ENCODE measurements at regions not wholly inside any gene's neighbourhood (a gene's known extent, or its start where the extent isn't known, plus 50 kb on each side); places are given as distances from the start of the nearest gene placed in this dataset.

DNA sequence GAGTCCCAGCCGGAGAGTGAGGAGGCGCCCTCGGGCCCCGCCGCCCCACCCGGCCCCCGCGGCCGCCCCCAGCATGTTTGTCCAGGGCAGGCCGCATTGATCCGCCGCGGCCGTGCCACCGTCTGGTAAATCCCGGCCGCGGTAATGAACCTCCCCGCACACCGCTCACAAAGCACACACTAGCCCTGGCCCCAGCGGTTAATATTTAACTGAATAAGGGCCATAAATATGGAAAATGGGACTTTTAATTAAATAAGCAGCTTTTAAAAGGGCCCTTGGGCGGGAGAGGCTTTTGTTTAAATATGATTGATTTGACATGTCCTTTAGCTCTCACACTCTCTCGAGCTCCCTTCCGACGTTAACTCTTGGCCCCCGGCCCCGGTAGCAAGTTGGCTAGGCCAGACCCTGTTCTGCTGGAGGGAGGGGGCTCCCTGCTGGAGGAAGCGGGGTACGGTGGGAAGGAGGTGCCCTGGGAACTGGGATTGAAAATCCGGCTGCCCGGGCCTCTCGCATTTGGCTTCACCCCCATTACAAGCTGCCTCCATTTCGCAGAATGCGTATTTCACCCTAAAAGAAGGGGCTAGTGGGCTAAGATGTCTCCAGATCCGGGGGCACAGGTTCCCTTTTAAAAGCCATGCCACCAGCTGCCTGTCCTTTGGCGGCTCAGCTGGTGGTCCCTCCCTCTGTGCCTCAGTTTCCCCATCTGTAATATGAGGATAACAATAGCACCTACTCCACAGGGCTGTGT lies 199.8 kb downstream of the RBM19 start:
- peaks cover 39% of the 10 kb centered on the region for H3K4me1 Mint-ChIP-seq (ENCODE audit: low read depth, unreplicated experiment)
- intact Hi-C loops (cut with micrococcal nuclease; ENCODE audit: unreplicated experiment): loop anchor here (2.0 to 10.0 kb wide), 2 partner anchors 148 to 174 kb away; no protein-coding TSS in a partner anchor
- peak overlapping the region; percentile 37 for H3K4me3 Mint-ChIP-seq (ENCODE audit: low read depth, unreplicated experiment)
- H3K27me3 Mint-ChIP-seq (ENCODE audit: unreplicated experiment): peaks cover 52% of the 10 kb centered on the region
- H3K36me3 Mint-ChIP-seq (ENCODE audit: insufficient read depth, unreplicated experiment): peaks cover 10% of the 10 kb centered on the region
- CTCF ChIA-PET: interaction anchor here (0.5 to 0.9 kb wide), 4 partner anchors 8 to 471 kb away, joined by 4 to 5 read pairs (median 4); no protein-coding TSS in a partner anchor
- H3K27ac Mint-ChIP-seq (ENCODE audit: unreplicated experiment): peak overlapping the region; percentile 66
- no peaks in the 10 kb centered on the region for H3K9me3 Mint-ChIP-seq (ENCODE audit: low read depth, unreplicated experiment)
- BruUV-seq (replicated peaks): no TSS peak
- TF ChIP-seq, protein P1, sequence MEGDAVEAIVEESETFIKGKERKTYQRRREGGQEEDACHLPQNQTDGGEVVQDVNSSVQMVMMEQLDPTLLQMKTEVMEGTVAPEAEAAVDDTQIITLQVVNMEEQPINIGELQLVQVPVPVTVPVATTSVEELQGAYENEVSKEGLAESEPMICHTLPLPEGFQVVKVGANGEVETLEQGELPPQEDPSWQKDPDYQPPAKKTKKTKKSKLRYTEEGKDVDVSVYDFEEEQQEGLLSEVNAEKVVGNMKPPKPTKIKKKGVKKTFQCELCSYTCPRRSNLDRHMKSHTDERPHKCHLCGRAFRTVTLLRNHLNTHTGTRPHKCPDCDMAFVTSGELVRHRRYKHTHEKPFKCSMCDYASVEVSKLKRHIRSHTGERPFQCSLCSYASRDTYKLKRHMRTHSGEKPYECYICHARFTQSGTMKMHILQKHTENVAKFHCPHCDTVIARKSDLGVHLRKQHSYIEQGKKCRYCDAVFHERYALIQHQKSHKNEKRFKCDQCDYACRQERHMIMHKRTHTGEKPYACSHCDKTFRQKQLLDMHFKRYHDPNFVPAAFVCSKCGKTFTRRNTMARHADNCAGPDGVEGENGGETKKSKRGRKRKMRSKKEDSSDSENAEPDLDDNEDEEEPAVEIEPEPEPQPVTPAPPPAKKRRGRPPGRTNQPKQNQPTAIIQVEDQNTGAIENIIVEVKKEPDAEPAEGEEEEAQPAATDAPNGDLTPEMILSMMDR (IDR thresholded peaks at IDR 0.05; ENCODE audit: unreplicated experiment): no peak
- DNase-seq: peak; percentile 72

DNA sequence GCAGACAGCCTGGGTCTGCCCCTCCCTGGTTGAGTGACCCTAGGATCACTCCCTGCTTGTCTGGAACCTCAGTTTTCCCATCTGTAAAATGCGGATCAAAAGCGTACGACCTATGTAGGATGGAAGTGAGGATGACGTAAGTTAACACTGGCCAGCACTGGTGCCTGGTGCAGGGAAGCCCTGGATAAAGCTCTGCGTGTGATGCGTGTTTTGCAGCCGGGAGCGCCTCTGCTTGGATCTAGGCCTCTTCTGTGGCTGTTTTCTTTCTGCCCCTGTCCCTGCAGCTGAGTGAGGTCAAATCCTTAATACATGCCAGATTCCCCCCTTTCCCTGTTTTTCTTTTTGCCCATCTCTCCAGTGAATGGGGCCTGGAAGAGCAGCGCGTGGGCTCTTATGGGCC lies 201.5 kb downstream of the RBM19 start:
- peaks cover 68% of the 10 kb centered on the region for H3K27me3 Mint-ChIP-seq (ENCODE audit: unreplicated experiment)
- intact Hi-C loops (cut with micrococcal nuclease; ENCODE audit: unreplicated experiment): loop anchor here (10.0 kb wide), 1 partner anchor 150 kb away; no protein-coding TSS in a partner anchor
- BruUV-seq (replicated peaks): no TSS peak
- CTCF ChIA-PET: no interaction called here
- H3K9me3 Mint-ChIP-seq (ENCODE audit: low read depth, unreplicated experiment): no peaks in the 10 kb centered on the region
- H3K4me3 Mint-ChIP-seq (ENCODE audit: low read depth, unreplicated experiment): no peak overlapping the region
- TF ChIP-seq, protein P1 (IDR thresholded peaks at IDR 0.05; ENCODE audit: unreplicated experiment): no peak
- no peak overlapping the region for H3K27ac Mint-ChIP-seq (ENCODE audit: unreplicated experiment)
- DNase-seq: no peak
- H3K4me1 Mint-ChIP-seq (ENCODE audit: low read depth, unreplicated experiment): peaks cover 39% of the 10 kb centered on the region
- peaks cover 10% of the 10 kb centered on the region for H3K36me3 Mint-ChIP-seq (ENCODE audit: insufficient read depth, unreplicated experiment)

DNA sequence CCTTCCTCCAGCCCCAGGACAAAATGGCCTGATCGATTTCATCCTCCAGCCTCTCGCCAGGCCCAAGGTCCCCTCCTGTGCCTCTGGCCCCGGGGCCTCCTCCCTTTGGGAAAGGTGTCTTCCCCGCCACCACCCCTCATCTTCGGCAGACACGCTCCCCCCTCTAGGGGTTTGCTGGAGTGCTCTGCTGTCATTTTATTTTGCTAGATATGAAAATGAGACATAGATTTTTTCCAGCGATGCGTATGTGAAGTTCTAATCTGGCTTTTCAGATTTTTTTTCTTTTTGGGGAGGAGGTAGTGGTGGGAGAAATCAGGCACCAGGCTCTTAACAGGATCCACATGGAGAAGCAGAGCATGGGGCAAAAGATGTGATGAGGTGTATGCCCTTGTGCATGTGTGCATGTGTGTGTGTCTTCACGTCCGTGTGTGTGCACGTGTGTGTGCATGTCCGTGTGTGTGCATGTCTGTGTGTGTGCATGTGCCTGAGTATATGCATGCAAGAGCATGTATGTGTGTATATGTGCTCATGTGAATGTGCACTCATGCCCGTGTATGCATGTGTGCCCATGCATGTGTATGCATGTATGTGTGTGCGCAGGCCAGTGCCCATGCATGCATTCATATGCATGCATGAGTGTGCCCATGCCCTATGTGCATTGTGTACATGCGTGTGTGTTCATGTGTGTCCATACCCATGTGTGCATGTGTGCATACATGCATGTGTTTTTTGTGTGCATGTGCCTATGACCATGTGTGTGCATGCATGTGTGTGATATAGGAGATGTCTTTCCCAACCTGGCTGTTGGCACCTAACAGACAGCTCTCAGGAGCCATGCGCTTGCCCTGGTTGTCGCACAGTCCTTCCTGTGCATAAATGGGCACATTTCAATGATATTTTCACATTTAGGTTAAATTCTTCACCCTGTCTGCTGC lies 203.0 kb downstream of the RBM19 start:
- no peak for DNase-seq
- TF ChIP-seq, protein P1 (IDR thresholded peaks at IDR 0.05; ENCODE audit: unreplicated experiment): no peak
- no peak overlapping the region for H3K4me3 Mint-ChIP-seq (ENCODE audit: low read depth, unreplicated experiment)
- BruUV-seq (replicated peaks): no TSS peak
- CTCF ChIA-PET: no interaction called here
- intact Hi-C loops (cut with micrococcal nuclease; ENCODE audit: unreplicated experiment): loop anchor here (10.0 kb wide), 1 partner anchor 152 kb away; no protein-coding TSS in a partner anchor
- H3K27me3 Mint-ChIP-seq (ENCODE audit: unreplicated experiment): peaks cover 83% of the 10 kb centered on the region
- no peaks in the 10 kb centered on the region for H3K9me3 Mint-ChIP-seq (ENCODE audit: low read depth, unreplicated experiment)
- H3K27ac Mint-ChIP-seq (ENCODE audit: unreplicated experiment): no peak overlapping the region
- peaks cover 39% of the 10 kb centered on the region for H3K4me1 Mint-ChIP-seq (ENCODE audit: low read depth, unreplicated experiment)
- peaks cover 10% of the 10 kb centered on the region for H3K36me3 Mint-ChIP-seq (ENCODE audit: insufficient read depth, unreplicated experiment)

DNA sequence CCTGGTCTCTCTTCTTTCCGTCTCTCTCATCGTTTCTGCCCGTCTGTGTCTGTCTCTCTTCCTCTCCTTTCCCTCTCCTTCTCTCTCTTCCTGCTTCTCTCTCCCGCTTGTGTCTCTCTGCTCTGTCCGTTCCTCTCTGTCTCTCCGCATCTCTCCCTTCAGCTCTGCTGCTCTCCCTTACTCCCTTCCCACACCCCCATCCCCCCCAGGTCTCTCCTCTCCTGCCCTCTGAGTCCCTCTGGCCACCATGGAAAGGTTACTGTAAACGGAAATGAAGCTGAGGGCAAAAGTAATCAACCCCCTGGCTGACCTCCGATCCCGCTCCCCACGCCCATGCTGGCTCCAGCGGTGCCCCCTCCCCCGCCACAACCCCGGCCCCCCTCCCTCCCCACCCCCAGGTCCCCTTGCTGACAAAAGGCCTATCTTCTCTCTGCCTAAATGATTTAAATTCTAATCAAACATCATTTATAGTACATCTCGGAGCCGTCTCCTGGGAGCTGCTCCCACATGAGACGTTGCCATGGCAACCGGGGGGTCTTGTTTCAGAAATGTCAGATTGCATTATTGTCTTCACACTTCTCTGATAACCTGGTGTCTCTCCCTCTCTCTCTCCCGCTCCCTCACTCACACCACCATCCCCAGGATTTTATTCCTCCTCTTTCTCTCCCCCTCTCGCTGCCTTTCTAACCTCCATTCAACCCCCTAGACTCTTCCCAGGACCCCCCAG lies 203.8 kb downstream of the RBM19 start:
- no TSS peak for BruUV-seq (replicated peaks)
- peaks cover 10% of the 10 kb centered on the region for H3K36me3 Mint-ChIP-seq (ENCODE audit: insufficient read depth, unreplicated experiment)
- no peak overlapping the region for H3K4me3 Mint-ChIP-seq (ENCODE audit: low read depth, unreplicated experiment)
- no peak for DNase-seq
- H3K27me3 Mint-ChIP-seq (ENCODE audit: unreplicated experiment): peaks cover 92% of the 10 kb centered on the region
- intact Hi-C loops (cut with micrococcal nuclease; ENCODE audit: unreplicated experiment): loop anchor here (10.0 kb wide), 1 partner anchor 152 kb away; no protein-coding TSS in a partner anchor
- H3K4me1 Mint-ChIP-seq (ENCODE audit: low read depth, unreplicated experiment): peaks cover 33% of the 10 kb centered on the region
- TF ChIP-seq, protein P1 (IDR thresholded peaks at IDR 0.05; ENCODE audit: unreplicated experiment): no peak
- CTCF ChIA-PET: interaction anchor here (0.6 kb wide), 1 partner anchor 307 kb away, joined by 4 read pairs; no protein-coding TSS in a partner anchor
- H3K27ac Mint-ChIP-seq (ENCODE audit: unreplicated experiment): peak overlapping the region; percentile 5
- H3K9me3 Mint-ChIP-seq (ENCODE audit: low read depth, unreplicated experiment): no peaks in the 10 kb centered on the region

Data from Calu3 (cell line).